ENCODE measurements at regions not wholly inside any gene's neighbourhood (a gene's known extent, or its start where the extent isn't known, plus 50 kb on each side); places are given as distances from the start of the nearest gene placed in this dataset.

- TF ChIP-seq CTCF (IDR thresholded peaks at IDR 0.05 in 4 of 5, conservative IDR thresholded peaks at IDR 0.05 in 1 of 5) (no peak), POLR2A (IDR thresholded peaks at IDR 0.05) (no peak)
Measured at GRCh38 chr12:30138483-30138882, 354.7 kb upstream of the TMTC1 start.
